ENCODE measurements at regions not wholly inside any gene's neighbourhood (a gene's known extent, or its start where the extent isn't known, plus 50 kb on each side); places are given as distances from the start of the nearest gene placed in this dataset.

DNA sequence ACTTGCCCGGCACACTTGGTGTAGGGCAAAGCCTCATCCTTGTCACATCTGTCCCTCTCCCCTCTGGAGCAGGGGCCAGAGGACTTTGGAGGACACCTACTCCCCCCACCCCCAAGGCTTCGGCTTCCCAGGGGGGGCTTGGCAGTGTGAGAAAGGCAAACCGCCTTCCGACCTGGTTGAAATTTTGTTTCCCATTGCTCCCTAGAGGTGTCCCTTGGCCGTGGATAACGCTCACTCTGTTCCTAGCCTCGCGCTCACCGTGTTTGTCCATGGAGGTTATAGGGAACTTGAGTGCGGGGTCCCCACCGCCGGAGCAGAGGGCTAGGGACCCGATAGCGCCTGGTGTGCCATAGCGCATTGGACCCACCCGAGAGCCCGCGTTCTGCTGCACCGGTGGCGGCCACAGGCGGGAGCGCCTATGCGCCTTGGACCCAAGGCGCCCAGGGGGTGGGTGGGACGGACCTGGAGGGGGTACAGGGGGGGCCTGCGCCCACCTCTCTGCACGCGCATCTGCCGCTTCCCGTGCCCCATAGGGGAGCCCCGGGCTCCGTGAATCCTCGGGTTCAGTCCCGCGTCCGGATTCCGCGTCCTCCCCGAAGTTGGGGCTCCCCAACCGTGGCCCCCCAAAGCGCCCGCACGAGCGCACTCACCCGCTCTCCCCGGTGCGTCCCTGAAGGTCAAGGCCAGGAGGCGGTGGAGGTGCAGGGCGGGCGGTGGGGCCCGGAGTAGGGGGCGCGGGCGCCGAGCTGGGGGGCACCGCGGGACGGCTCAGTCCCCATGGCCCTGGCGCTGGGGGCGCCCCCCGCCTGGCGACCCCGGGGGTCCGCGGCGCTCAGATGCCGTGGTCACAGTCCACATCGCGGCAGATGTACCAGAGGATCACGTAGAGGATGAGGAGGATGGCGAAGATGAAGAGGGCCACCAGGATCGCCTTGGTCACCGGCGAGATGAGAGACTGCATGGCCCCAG lies 82.7 kb upstream of the DHRSX start:
- Histone ChIP-seq H3K27ac (ENCODE audit: low read depth, low read length) (no peak overlapping the region), H3K4me3 (ENCODE audit: low read depth in 1 of 2, low read length in 2 of 2) (no peak overlapping the region), H3K36me3 (ENCODE audit: insufficient read depth, low read length) (no peaks in the 10 kb centered on the region), H3K27me3 (ENCODE audit: control insufficient read depth in 1 of 2, insufficient read depth in 2 of 2, low read length in 2 of 2) (peaks cover 30 to 35% of the 10 kb centered on the region in 2 donors), H3K9me3 (ENCODE audit: low read length) (no peaks in the 10 kb centered on the region), H3K4me1 (ENCODE audit: insufficient read depth, low read length) (no peaks in the 10 kb centered on the region), H3K9ac (ENCODE audit: low read length) (no peak overlapping the region)

DNA sequence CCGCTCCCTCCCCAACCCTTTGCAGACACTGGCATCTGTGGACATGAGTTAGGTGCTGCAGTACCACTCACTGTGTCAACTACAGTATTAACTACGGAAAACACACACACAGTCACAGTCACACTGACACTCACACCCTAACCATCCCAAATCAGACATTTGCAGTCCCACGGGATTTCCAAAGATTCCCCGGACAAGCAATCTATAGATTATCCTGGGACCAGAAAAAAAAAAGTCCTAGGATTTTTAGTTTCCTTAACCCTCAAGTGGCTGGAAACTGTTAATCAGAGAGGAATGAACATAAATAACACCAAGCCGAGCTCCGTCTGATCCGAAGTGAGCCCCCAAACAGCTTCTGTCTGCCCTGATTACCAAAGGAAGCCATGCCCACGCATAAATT lies 81.9 kb upstream of the DHRSX start:
- Histone ChIP-seq H3K4me3 (ENCODE audit: low read depth in 1 of 2, low read length in 2 of 2) (no peak overlapping the region), H3K9me3 (ENCODE audit: low read length) (no peaks in the 10 kb centered on the region), H3K36me3 (ENCODE audit: insufficient read depth, low read length) (no peaks in the 10 kb centered on the region), H3K9ac (ENCODE audit: low read length) (no peak overlapping the region), H3K27me3 (ENCODE audit: control insufficient read depth in 1 of 2, insufficient read depth in 2 of 2, low read length in 2 of 2) (peaks cover 30 to 35% of the 10 kb centered on the region in 2 donors), H3K4me1 (ENCODE audit: insufficient read depth, low read length) (no peaks in the 10 kb centered on the region), H3K27ac (ENCODE audit: low read depth, low read length) (no peak overlapping the region)

DNA sequence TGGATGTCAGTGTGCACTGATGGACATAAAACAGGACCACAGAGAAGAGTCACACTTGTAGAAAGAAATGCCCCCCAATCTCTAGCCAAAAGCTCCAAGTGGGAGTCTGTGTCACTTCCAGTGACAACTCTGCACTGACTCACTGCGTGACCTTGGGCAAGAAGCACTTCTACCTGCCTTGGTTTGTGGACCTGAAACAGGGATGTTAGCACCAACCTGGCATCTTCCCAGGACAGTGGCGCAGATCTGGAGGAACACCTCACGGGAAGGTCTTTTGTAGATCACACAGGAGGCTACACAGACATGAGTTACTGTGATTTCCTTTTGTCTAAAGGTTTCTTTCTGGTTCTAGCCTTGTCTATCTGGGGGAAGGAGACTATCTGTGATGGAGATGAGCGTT lies 80.5 kb upstream of the DHRSX start:
- Histone ChIP-seq H3K4me1 (ENCODE audit: insufficient read depth, low read length) (no peaks in the 10 kb centered on the region), H3K36me3 (ENCODE audit: insufficient read depth, low read length) (no peaks in the 10 kb centered on the region), H3K4me3 (ENCODE audit: low read depth in 1 of 2, low read length in 2 of 2) (no peak overlapping the region), H3K9me3 (ENCODE audit: low read length) (no peaks in the 10 kb centered on the region), H3K9ac (ENCODE audit: low read length) (no peak overlapping the region), H3K27ac (ENCODE audit: low read depth, low read length) (no peak overlapping the region), H3K27me3 (ENCODE audit: control insufficient read depth in 1 of 2, insufficient read depth in 2 of 2, low read length in 2 of 2) (peaks cover 30 to 35% of the 10 kb centered on the region in 2 donors)

DNA sequence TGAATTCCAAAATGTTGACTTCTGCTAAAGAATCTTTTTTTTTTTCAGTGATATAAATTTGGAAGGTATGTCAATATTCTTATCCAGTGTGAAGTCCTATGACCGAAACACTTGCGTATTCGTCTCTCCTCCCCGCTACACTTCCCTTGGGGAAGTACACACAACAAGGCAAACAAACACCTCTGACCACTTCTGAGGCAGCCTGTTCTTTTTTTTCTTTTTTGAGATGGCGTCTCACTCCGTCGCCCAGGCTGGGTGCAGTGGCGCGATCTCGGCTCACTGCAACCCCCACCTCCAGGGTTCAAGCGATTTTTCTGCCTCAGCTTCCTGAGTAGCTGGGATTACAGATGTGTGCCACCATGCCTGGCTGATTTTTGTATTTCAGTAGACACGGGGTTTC lies 78.1 kb upstream of the DHRSX start:
- Histone ChIP-seq H3K27me3 (ENCODE audit: control insufficient read depth in 1 of 2, insufficient read depth in 2 of 2, low read length in 2 of 2) (peaks cover 24 to 30% of the 10 kb centered on the region in 2 donors), H3K4me1 (ENCODE audit: insufficient read depth, low read length) (no peaks in the 10 kb centered on the region), H3K27ac (ENCODE audit: low read depth, low read length) (no peak overlapping the region), H3K9me3 (ENCODE audit: low read length) (no peaks in the 10 kb centered on the region), H3K9ac (ENCODE audit: low read length) (no peak overlapping the region), H3K36me3 (ENCODE audit: insufficient read depth, low read length) (no peaks in the 10 kb centered on the region), H3K4me3 (ENCODE audit: low read depth in 1 of 2, low read length in 2 of 2) (no peak overlapping the region)

DNA sequence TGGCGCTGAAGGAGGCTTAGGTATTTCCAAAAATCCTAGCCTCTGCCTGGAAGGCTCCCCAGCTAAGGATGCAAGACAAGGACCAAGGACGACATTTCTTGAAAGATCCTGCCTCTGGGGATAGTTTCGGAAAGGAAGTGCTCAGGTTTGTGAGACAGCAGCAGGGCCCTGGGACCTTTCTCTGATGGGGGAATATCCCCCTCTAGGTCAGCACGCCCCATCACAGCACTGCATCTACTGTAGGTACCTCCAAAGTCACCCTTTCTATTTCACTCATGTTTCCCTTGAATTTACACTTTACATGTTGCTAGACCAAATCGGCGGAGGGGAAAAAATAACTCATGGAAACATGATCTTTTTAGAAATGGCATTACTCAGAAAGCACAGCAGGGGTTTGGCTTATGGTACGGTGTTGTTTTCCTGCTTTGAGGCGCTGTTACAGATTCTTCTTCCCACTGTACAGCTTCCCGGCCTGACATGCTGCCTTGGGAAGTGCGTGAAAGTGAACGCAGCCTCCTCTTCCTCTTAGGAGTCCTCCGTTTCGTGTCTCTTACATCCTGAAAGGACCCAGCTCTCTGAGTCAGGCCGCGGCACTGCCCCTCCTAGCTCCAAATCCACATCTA lies 77.2 kb upstream of the DHRSX start:
- no peaks in the 10 kb centered on the region for H3K36me3 ChIP-seq (ENCODE audit: insufficient read depth, low read length)
- H3K9me3 ChIP-seq (ENCODE audit: low read length), result no peaks in the 10 kb centered on the region
- H3K9ac ChIP-seq (ENCODE audit: low read length), result no peak overlapping the region
- H3K27me3 ChIP-seq (ENCODE audit: control insufficient read depth in 1 of 2, insufficient read depth in 2 of 2, low read length in 2 of 2), result peaks cover 15 to 26% of the 10 kb centered on the region in 2 donors
- no peaks in the 10 kb centered on the region for H3K4me1 ChIP-seq (ENCODE audit: insufficient read depth, low read length)
- no peak overlapping the region for H3K4me3 ChIP-seq (ENCODE audit: low read depth in 1 of 2, low read length in 2 of 2)
- no peak overlapping the region for H3K27ac ChIP-seq (ENCODE audit: low read depth, low read length)

DNA sequence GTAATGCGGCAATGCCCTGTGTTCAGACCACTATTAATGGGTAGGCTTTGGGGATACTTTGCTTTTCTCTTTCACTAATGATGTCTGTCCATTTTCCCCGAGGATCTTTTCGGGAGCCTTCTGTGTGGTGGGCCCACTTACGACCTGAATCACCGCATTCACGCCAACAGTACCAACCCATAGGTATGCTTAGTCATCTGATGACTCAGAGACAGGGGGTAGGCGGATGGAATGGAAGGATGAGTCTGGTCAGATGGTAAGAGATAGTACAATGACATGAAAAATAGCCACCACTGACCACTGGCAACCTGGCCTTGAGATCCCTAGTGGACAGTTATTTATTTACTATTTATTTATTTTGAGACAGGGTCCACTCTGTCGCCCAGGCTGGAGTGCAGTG lies 76.0 kb upstream of the DHRSX start:
- H3K9me3 ChIP-seq (ENCODE audit: low read length), result no peaks in the 10 kb centered on the region
- no peak overlapping the region for H3K4me3 ChIP-seq (ENCODE audit: low read depth in 1 of 2, low read length in 2 of 2)
- no peak overlapping the region for H3K9ac ChIP-seq (ENCODE audit: low read length)
- H3K27ac ChIP-seq (ENCODE audit: low read depth, low read length), result no peak overlapping the region
- H3K4me1 ChIP-seq (ENCODE audit: insufficient read depth, low read length), result no peaks in the 10 kb centered on the region
- H3K36me3 ChIP-seq (ENCODE audit: insufficient read depth, low read length), result no peaks in the 10 kb centered on the region
- peaks cover 7 to 14% of the 10 kb centered on the region in 2 donors for H3K27me3 ChIP-seq (ENCODE audit: control insufficient read depth in 1 of 2, insufficient read depth in 2 of 2, low read length in 2 of 2)

DNA sequence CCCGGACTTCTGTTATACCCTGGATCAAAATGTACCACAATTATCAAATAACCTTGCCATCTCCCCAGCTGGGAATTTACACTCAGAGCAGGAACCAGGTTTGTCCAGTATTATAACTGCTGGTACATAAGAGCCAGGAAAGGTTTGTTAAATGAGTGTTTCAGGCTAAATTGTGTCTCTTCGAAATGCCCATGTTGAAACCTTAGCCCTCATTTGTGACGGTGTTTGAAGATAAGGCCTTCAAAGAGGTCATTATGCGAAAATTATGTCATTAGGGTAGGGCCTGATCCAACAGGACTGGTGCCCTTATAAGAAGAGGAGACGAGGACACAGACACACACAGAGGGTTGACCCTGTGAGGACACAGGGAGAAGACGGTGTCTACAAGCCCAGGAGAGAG lies 73.5 kb upstream of the DHRSX start:
- H3K27ac ChIP-seq (ENCODE audit: low read depth, low read length), result no peak overlapping the region
- no peaks in the 10 kb centered on the region for H3K36me3 ChIP-seq (ENCODE audit: insufficient read depth, low read length)
- no peaks in the 10 kb centered on the region for H3K4me1 ChIP-seq (ENCODE audit: insufficient read depth, low read length)
- no peaks in the 10 kb centered on the region for H3K9me3 ChIP-seq (ENCODE audit: low read length)
- H3K27me3 ChIP-seq (ENCODE audit: control insufficient read depth in 1 of 2, insufficient read depth in 2 of 2, low read length in 2 of 2), result no peaks in the 10 kb centered on the region
- no peak overlapping the region for H3K4me3 ChIP-seq (ENCODE audit: low read depth in 1 of 2, low read length in 2 of 2)
- no peak overlapping the region for H3K9ac ChIP-seq (ENCODE audit: low read length)

DNA sequence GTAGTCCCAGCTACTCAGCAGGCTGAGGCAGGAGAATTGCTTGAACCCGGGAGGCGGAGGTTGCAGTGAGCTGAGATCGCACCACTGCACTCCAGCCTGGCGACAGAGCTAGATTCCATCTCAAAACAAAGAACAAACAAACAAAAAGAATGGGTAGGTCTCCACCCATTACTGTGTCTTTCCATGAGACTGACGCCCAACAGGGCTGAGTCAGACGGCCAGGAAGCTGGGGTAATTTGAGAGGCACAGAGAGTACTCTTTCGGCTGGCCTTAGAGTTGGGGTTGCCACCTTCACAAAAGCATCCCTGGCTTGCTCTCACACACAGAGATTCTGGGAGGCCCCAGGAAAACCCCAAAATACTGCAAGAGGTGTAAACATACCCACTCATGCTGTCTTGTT lies 72.0 kb upstream of the DHRSX start:
- H3K4me3 ChIP-seq (ENCODE audit: low read depth in 1 of 2, low read length in 2 of 2), result no peak overlapping the region
- no peak overlapping the region for H3K9ac ChIP-seq (ENCODE audit: low read length)
- H3K27ac ChIP-seq (ENCODE audit: low read depth, low read length), result no peak overlapping the region
- no peaks in the 10 kb centered on the region for H3K9me3 ChIP-seq (ENCODE audit: low read length)
- no peaks in the 10 kb centered on the region for H3K27me3 ChIP-seq (ENCODE audit: control insufficient read depth in 1 of 2, insufficient read depth in 2 of 2, low read length in 2 of 2)
- no peaks in the 10 kb centered on the region for H3K4me1 ChIP-seq (ENCODE audit: insufficient read depth, low read length)
- H3K36me3 ChIP-seq (ENCODE audit: insufficient read depth, low read length), result no peaks in the 10 kb centered on the region

DNA sequence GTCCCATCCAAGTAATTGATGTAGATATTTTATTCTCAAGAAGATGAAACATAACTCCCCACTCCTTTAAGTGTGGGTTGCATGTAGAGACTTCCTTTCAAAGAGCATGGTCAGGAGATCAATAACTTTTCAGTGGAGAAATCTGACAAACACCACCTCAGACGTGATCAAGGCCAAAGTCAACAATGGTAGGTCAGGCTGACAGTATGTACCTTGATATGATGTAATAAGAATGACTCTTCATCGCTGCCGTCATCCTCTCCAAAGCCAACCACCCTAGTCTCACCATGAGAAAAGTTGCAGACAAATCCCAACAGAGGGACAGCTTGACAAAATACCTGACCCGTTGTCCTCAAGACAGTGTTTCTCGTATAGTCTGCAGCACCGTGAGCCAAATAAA lies 67.3 kb upstream of the DHRSX start:
- H3K36me3 ChIP-seq (ENCODE audit: insufficient read depth, low read length), result no peaks in the 10 kb centered on the region
- H3K27me3 ChIP-seq (ENCODE audit: control insufficient read depth in 1 of 2, insufficient read depth in 2 of 2, low read length in 2 of 2), result no peaks in the 10 kb centered on the region
- H3K9ac ChIP-seq (ENCODE audit: low read length), result no peak overlapping the region
- no peak overlapping the region for H3K4me3 ChIP-seq (ENCODE audit: low read depth in 1 of 2, low read length in 2 of 2)
- no peaks in the 10 kb centered on the region for H3K9me3 ChIP-seq (ENCODE audit: low read length)
- no peaks in the 10 kb centered on the region for H3K4me1 ChIP-seq (ENCODE audit: insufficient read depth, low read length)
- no peak overlapping the region for H3K27ac ChIP-seq (ENCODE audit: low read depth, low read length)

DNA sequence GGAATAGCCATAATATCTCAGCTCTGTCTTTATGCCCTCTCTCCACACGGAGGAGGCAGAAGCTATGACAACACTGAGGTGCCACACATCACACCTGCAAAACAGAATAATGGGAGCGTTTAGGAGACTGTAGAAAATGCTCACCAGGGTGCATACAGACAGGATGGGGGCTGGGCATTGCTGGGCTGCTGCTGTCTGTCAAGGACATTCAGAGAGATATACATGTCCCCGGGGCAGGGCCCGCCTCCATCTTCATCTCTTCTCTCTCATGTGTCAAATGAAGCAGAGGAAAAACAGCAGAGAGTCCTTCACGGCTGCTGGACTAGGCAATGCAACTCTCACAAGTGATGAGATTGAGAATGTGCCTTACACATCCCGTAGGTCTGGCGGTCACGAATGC lies 65.3 kb upstream of the DHRSX start:
- Histone ChIP-seq H3K9me3 (ENCODE audit: low read length) (no peaks in the 10 kb centered on the region), H3K27ac (ENCODE audit: low read depth, low read length) (no peak overlapping the region), H3K4me1 (ENCODE audit: insufficient read depth, low read length) (no peaks in the 10 kb centered on the region), H3K9ac (ENCODE audit: low read length) (no peak overlapping the region), H3K27me3 (ENCODE audit: control insufficient read depth in 1 of 2, insufficient read depth in 2 of 2, low read length in 2 of 2) (no peaks in the 10 kb centered on the region), H3K36me3 (ENCODE audit: insufficient read depth, low read length) (no peaks in the 10 kb centered on the region), H3K4me3 (ENCODE audit: low read depth in 1 of 2, low read length in 2 of 2) (no peak overlapping the region)

DNA sequence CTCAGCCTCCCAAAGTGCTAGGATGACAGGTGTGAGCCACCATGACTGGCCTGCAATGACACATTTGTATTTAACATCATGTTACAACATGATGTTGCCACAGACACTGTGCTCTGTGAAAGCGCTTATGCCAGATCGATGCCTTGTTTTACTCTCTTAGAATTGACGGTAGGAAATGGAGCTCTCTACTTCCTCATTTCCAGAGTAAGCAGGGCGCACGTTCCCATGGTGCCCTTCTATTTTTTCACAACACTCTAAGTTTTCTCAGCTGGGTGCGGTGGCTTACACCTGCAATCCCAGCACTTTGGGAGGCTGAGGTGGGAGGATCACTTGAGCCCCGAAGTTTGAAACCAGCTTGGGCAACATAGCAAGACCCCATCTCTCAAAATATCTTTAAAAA lies 60.7 kb upstream of the DHRSX start:
- Histone ChIP-seq H3K27ac (ENCODE audit: low read depth, low read length) (no peak overlapping the region), H3K27me3 (ENCODE audit: control insufficient read depth in 1 of 2, insufficient read depth in 2 of 2, low read length in 2 of 2) (no peaks in the 10 kb centered on the region), H3K9ac (ENCODE audit: low read length) (no peak overlapping the region), H3K9me3 (ENCODE audit: low read length) (no peaks in the 10 kb centered on the region), H3K36me3 (ENCODE audit: insufficient read depth, low read length) (no peaks in the 10 kb centered on the region), H3K4me3 (ENCODE audit: low read depth in 1 of 2, low read length in 2 of 2) (no peak overlapping the region), H3K4me1 (ENCODE audit: insufficient read depth, low read length) (no peaks in the 10 kb centered on the region)

Data from muscle layer of colon (tissue), 2 donors.